ENCODE measurements at regions not wholly inside any gene's neighbourhood (a gene's known extent, or its start where the extent isn't known, plus 50 kb on each side); places are given as distances from the start of the nearest gene placed in this dataset.

GRCh38 chr16:5884996-5885395 lies 787.4 kb upstream of the EEF2KMT start:
- no peak for TF ChIP-seq POLR2A (IDR thresholded peaks at IDR 0.05)
- TF ChIP-seq CTCF (IDR thresholded peaks at IDR 0.05): no peak
